GM10248 (cell line): ENCODE measurements at regions not wholly inside any gene's neighbourhood (a gene's known extent, or its start where the extent isn't known, plus 50 kb on each side); places are given as distances from the start of the nearest gene placed in this dataset.

Experiments used
- CTCF ChIA-PET: fragments of 300-600 bp; sonication (Branson Sonifier 250); formaldehyde crosslinking; extraction: SDS; loops from one replicate; lab custom pipeline; 2021; ENCODE audit warnings: antibody characterized with exemption; lab: Yijun Ruan, JAX
- POLR2A ChIA-PET: fragments of 350-650 bp; sonication (Branson Sonifier 250); formaldehyde crosslinking; extraction: SDS; loops from one replicate; lab custom pipeline; 2020; ENCODE audit warnings: antibody characterized with exemption; lab: Yijun Ruan, JAX
- DNase-seq: peaks from one replicate; pipeline ENCODE4 v3.0.0; 2012; ENCODE audit errors: extremely low spot score
- CTCF ChIP-seq: IDR thresholded peaks from 2 replicates; pipeline ENCODE4 v1.5.1; 2012; ENCODE audit warnings: mild to moderate bottlenecking, low read depth; ENCODE audit errors: extremely low read depth, missing control alignments, control extremely low read depth

- ChIA-PET POLR2A (no interaction called here), CTCF (no interaction called here)
- no peak for TF ChIP-seq CTCF
- DNase-seq: no peak
Observed at GRCh38 chr3:174620855-174621472, 238.2 kb upstream of the NAALADL2 start.

GRCh38 chr3:174633342-174633741 lies 225.8 kb upstream of the NAALADL2 start:
- ChIA-PET CTCF (no interaction called here), POLR2A (no interaction called here)
- DNase-seq: no peak
- TF ChIP-seq CTCF: no peak

GRCh38 chr3:174636451-174636850 lies 222.7 kb upstream of the NAALADL2 start:
- no peak for DNase-seq
- CTCF ChIA-PET: no interaction called here
- POLR2A ChIA-PET: no interaction called here
- TF ChIP-seq CTCF: no peak

- CTCF ChIA-PET: interaction anchor here (0.9 to 1.5 kb wide), 3 partner anchors 9 to 18 kb away, joined by 3 to 5 read pairs (median 3); no protein-coding TSS in a partner anchor
- POLR2A ChIA-PET: no interaction called here
- TF ChIP-seq CTCF: no peak
- DNase-seq: no peak
Observed at GRCh38 chr3:174639406-174639805, 219.7 kb upstream of the NAALADL2 start.

GRCh38 chr3:174639970-174640369 lies 219.2 kb upstream of the NAALADL2 start:
- DNase-seq: no peak
- ChIA-PET POLR2A (no interaction called here), CTCF (interaction anchor here (0.9 to 1.5 kb wide), 2 partner anchors 10 to 18 kb away, joined by 3 to 5 read pairs; no protein-coding TSS in a partner anchor)
- no peak for TF ChIP-seq CTCF

- ChIA-PET POLR2A (no interaction called here), CTCF (interaction anchor here (1.5 kb wide), 1 partner anchor 11 kb away, joined by 5 read pairs; no protein-coding TSS in a partner anchor)
- DNase-seq: no peak
- TF ChIP-seq CTCF: no peak
Observed at GRCh38 chr3:174640932-174641331, 218.2 kb upstream of the NAALADL2 start.
